Lung microvascular endothelial cell (primary cell): ENCODE measurements at regions not wholly inside any gene's neighbourhood (a gene's known extent, or its start where the extent isn't known, plus 50 kb on each side); places are given as distances from the start of the nearest gene placed in this dataset.
A peak's percentile ranks its signal among the peaks of the same experiment; 100 is the strongest.

Source experiments
- DNase-seq, 2 donors: peaks; one replicate each; pipeline versions ENCODE4 v3.0.0 to v3.0.0-alpha.2; 2010; ENCODE audit warnings: low read depth in 2 of 2

GRCh38 chr7:88509341-88509740, 202.6 kb upstream of the STEAP4 start:
- DNase-seq, result no peak

DNA sequence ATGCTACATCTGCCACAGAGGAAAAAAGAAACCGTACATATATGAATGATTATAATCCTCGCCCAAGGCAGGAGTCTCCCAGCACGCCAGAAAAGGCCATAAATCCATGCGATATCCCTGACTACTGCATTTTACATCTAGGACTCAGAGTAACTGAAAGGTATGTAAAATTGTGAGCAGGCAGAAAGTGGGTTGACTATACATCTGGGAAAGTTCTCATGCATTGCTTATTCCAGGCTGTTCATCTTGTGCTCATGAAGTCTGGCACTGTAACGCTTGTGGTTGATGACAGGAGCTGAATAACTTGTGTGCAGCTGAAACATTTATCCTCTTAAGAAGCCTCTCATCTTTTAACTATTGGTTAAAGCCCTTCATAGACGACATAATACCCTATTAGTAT, 193.4 kb upstream of the STEAP4 start:
- no peak for DNase-seq

DNA sequence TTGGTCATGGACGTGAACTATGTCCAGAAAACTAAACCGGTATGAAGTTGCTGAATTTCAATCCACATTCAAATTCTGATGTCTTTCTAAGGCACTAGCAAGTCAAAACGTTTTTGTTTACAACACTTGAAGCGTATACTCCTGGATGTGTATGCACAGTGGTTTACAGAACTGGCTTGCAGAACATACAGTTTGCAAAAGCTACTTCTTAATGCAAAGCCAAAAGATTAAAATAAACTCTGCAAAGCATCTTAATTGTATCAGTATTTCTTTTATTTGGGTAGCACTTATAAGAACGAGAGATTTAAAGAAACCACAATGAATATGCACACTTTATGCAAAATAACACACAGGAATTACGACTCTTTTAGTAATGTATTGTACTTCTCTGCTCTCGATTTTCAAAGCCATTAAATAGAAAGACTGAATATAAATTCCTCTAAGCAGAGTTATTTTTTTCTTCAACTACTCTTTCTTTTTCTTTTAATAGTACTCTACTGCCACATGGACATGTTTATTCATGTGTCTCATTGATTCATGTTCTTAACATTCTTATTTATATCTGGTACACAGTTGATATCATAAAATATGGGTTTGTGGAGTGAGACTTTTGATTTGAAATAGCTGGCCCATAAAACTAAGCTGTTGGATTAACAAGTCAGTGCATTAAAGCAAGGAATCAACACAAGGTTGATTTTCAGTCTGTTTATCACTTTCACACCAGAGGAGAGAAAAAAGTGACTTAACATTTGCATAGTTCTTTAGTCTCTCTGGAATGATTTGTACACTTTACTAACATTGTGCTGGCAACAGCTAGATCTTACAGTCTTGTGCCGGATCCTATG, 189.4 kb upstream of the STEAP4 start:
- no peak for DNase-seq

DNA sequence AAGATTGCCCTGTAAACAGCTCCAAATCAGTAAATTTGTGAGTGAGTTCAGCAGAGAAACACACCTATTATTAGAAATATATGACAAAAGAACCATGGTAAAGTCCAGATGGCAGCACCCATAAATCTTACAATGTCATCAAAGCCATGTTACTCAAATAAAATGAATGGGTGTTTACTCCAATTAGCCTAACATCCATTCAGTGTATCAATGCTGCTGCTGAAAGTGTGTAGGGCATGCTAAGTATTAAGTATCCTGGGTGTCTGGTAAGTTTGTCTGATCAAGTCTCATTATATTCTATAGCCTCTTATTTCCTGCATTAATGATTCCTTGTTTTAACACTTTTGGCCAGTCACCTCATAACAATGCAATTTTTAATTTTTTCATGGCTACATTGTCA, 185.5 kb upstream of the STEAP4 start:
- DNase-seq, result no peak

GRCh38 chr7:88490874-88491273, 184.2 kb upstream of the STEAP4 start:
- no peak for DNase-seq

DNA sequence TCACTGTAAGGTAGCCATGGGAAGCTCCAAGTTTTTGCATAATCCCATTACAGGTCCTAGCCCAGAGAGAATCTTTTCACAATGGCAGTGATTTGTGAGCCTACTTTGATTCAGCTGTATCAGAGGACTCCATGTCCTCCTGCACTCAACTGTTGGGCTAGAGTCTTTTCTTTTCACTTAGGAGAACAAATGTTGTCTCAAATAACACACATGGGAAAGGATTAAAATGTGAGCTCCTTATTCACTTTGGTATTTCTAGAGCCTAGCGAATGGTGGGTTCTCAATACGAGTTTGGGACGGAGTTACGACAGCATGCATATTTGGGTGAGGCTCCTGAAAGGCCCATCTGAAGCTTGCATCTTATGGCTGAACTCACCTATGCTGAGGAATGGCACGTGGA, 183.5 kb upstream of the STEAP4 start:
- DNase-seq, result no peak

GRCh38 chr7:88485821-88486220, 179.1 kb upstream of the STEAP4 start:
- no peak for DNase-seq

GRCh38 chr7:88484551-88484950, 177.9 kb upstream of the STEAP4 start:
- no peak for DNase-seq

GRCh38 chr7:88480896-88481295, 174.2 kb upstream of the STEAP4 start:
- no peak for DNase-seq

DNA sequence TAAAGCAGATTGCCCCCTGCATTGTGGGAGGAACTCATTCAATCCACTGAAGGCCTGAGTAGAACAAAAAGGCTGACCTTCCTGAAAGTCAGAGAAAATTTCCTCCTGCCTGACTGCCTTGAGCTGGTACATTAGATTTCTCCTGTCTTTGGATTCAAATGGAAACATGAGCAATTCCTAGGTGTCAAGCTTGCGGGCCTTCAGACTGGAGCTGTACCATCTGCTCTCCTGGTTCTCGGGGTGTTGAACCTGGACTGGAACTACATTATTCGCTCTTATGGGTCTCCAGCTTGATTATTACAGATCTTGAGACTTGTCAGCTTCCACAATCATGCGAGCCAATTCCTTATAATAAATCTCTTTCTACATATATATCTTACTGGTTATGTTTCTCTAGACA, 173.6 kb upstream of the STEAP4 start:
- DNase-seq, result no peak

DNA sequence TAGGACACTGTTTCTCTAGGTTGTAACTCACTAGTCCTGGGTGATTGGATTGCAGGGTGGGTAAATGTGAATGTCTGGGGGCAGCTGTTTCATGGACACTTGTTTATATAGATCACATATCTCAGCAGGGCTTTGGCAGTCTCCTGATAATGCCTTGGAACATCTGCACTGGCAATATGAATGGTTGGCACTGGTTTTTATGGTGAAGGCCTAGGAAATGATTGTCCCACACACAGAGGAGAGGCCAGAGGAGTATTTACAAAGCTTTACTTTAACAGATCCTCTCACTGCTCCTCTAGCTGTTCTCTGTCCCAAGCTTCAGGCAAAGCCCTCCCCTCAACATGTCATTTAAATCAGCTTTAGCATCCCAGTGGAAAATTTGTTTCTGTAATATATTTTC, 171.3 kb upstream of the STEAP4 start:
- DNase-seq, result no peak

DNA sequence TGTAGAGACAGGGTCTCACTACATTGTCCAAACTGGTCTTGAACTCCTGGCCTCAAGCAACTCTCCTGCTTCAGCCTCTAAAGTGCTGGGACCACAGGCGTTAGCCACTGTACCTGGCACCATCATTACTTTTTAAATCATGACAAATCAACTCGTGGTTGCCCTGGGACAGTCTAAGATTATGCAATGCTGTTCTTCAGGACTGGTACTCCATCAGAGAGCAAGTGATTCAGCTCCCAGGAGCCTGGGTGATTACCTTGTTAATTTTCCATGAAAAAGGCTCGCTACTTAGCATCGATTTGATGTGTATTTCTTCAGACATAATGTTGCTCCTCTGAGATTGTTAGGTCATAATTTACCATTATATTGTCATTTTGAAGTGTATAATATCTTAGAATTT, 158.9 kb upstream of the STEAP4 start:
- no peak for DNase-seq

- no peak for DNase-seq
These were observed 156.1 kb upstream of the STEAP4 start for GRCh38 chr7:88462799-88463198.

GRCh38 chr7:88460650-88461049, 154.0 kb upstream of the STEAP4 start:
- no peak for DNase-seq

DNA sequence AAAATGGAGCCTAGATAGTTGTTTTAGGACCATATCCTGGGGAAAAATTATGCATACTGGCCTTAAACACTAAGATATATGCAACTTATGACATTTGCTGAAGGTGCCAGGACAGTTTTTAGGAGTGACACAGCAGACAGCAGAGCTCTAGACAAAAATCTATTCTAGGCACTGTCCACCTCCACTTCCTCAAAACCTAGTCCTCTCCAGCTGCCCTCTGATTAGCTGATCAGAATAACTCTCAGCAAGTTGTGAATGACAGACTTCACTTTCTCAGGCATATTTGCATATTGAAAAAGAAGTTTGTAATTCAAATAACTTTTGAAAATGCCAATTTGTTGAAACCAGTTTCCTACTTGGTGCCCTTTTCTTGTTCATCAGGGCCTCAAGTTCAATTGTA, 152.3 kb upstream of the STEAP4 start:
- DNase-seq, result no peak

GRCh38 chr7:88458279-88458678, 151.6 kb upstream of the STEAP4 start:
- no peak for DNase-seq

GRCh38 chr7:88457320-88457719, 150.6 kb upstream of the STEAP4 start:
- no peak for DNase-seq

DNA sequence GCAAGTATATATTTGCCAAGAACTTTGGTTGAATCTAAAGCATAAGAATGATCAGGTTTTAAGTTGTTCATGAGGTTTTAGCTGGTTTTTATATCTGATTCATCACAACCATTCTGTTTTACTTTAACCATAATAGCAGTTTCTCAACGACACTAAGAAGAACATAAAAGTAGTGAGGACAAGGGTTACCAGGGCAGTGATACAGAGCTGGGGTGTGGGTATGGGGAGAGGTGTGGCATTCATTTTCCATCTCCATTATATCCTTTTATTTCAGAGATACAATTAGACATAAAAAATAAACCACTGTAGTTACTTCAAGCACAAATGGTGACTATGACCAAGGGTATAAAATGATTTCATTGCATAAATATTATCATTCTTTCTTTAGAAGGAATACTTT, 149.8 kb upstream of the STEAP4 start:
- no peak for DNase-seq

GRCh38 chr7:88455696-88456095, 149.0 kb upstream of the STEAP4 start:
- peak in 1 of 2 donors; percentile 58 for DNase-seq

DNA sequence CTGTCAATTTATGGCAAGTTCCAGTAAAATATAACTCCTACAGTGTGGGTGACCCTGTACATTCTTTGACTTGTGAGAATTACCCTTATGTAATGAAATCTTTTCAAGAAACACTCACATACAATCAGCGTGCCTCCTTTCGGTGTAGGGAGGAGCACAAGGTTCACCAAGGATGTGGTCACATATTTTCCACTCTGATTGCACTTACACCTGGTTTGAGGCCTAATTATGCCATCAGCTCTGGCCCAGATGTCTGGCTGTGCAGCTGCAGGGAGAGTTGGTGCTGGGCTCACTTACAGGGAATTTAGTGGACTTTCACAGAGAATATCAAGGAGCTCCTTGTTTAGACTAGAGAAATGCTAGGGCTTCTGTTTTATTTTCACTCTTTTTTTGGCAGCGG, 146.0 kb upstream of the STEAP4 start:
- no peak for DNase-seq

DNA sequence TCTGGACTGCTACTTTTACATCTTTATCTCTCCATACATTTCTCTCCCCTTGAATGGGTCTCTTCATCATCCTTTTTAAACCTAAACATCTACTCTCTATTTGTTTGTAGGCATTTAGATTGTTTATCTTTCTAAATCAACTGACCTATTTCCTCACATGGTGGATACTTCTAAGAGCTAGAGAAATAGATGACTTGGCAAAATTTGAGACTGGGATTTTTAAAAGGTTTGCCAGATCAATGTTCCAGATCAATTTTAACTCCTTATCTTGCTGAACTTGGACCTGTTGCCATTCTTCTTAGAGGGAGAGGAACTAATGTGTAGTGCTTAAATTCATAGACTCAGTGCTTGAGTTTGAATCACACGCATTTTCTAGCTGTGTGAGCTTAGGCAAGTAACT, 144.2 kb upstream of the STEAP4 start:
- DNase-seq, result no peak

- no peak for DNase-seq
These were observed 142.7 kb upstream of the STEAP4 start for GRCh38 chr7:88449410-88449809.

DNA sequence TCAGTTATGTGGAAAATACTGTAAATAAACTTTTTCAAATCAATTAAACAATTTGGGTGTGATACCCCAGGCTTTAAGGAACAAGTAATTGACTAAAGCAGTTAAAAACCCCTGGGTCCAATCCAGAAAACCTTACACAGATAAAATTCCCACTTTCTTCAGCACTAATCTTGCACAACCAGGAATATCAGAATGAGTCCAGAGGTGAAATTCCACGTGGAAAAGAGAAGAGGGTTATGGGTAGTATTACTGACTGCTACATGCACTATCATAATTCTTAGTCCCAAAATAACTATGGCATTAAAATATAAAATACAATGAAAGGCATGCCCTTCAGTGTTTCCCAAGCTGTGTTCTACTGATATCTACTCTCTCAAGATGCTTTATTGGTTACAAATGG, 135.7 kb upstream of the STEAP4 start:
- no peak for DNase-seq

- no peak for DNase-seq
These were observed 130.4 kb upstream of the STEAP4 start for GRCh38 chr7:88437132-88437531.
